Activated CD4-positive, CD25-positive, alpha-beta regulatory T cell (primary cell): ENCODE measurements at regions not wholly inside any gene's neighbourhood (a gene's known extent, or its start where the extent isn't known, plus 50 kb on each side); places are given as distances from the start of the nearest gene placed in this dataset.
"Not testable (repeated sequence)": the region's sequence is repeated elsewhere in the genome, so short reads cannot be mapped to it uniquely, and the experiment has no call there.

Experiments
- DNase-seq, 4 experiments: peaks; one replicate each; lab custom pipeline; 2025; lab: John Stamatoyannopoulos, UW

DNA sequence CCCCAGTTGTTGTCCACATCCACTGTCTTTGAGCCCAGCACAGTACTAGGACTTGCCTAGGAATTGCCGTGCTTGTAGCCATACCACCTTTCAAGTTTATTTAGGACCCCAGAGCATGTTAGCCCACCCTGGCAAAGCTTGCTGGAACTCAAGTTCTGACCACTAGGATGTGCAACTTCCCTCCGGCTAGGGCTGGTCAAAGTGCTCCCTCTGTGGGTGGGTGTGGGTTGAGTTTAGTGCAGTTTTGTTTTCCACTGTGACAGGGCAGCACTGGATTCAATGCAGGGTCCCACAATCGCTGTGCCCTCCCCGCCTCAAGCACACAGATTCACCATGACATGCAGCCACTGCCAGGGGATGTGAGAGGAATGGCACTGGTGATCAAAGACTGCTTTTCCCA is 96.0 kb downstream of the RASGEF1B start:
- DNase-seq: no peak

DNA sequence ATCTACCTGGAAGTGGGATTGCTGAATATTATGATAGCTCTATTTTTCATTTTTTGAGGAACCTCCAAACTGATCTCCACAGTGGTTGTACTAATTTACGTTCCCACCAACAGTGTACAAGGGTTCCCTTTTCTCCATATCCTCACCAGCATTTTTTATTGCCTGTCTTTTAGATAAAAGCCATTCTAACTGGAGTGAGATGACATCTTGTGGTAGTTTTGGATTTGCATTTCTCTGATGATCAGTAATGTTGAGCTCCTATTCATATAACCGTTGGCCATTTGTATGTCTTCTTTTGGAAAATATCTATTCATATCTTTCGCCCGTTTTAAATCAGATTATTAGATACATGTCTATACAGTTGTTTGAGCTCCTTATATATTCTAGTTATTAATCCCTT is 101.8 kb downstream of the RASGEF1B start:
- no peak for DNase-seq

DNA sequence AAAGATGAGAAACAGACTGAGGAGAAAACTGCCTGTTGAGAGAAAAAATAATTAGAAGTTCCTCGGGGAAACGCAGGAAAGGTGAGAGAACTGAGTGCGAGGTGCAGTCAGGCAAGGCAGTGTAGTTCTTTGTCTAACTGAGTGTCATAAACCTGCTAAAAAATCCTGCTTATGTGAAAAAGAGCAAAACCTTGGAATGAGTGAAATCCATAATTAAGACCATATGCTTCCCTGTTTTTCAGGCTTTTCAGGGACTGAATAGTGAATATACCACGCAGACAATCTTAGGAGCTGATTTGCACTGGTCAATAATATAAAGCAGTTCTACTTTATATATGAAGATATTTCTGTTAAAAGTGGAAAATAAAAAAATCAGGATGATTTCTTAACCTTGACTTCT is 104.9 kb downstream of the RASGEF1B start:
- DNase-seq: no peak

DNA sequence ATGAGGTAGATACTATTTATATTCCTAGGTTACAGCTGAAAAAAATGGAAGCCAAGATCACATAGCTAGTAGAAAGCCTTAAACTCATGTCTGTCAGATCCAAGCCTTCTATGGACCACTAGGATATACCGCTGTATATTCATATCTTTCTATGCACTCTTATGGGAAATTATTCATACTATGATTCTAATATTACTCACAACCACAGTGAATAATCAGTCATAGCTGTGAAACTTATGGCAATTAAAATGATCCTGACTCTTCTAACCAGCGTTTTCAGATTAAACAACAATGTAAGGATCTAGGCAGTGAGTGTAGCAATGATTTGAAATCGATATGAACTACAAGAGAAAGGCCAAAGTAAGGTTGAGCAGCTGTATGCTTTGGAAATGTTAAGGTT is 111.0 kb downstream of the RASGEF1B start:
- no peak for DNase-seq

DNA sequence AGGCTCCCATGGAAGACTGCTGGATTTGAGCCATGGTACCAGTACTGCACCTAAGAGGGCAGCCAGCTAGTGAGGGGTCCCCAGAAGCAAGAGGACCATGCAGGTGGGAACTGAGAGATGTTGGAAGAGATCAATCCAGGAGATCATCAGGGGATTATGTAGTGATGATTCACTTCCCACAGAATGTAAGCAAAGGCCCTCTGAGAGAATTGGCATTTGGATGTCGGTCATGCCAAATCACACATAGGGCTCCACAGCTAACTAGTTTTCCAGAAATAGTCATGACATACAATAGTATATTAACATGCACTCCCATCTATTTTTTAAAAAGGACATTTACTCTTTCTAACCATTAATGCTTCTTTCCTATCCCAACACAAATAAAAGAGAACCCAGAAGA is 112.5 kb downstream of the RASGEF1B start:
- no peak for DNase-seq

DNA sequence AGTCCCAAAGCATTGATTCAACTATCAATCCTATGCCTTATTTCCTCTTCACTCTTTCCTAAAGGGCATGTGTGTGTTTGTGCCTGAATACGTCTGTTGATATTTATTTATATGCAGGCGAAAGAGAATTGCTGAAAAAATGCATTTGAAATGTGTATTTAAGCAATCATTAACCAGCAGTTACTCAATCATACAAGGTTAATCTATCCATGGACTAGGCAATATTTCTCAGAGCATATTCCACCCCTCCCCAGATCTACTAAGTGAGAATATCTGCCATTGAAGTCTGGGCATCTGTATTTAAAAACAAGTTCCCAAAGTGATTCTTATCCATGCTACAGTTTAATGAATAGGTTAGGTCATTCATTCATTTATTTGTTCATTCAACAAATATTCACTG is 113.6 kb downstream of the RASGEF1B start:
- no peak for DNase-seq

DNA sequence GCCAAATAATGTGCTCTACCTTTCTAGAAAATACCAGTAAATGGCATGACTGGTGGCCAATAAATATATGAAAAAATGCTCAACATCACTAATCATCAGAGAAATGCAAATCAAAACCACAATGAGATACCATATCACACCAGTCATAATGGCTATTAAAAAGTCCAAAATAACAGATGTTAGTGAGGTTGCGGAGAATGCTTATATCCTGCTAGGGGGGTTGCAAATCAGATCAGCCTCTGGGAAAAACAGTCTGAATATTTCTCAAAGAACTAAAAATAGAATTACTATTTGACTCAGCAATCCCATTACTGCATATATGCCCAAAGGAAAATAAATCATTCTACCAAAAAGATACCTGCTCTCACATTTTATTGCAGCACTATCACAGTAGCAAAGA is 115.1 kb downstream of the RASGEF1B start:
- DNase-seq: no peak

DNA sequence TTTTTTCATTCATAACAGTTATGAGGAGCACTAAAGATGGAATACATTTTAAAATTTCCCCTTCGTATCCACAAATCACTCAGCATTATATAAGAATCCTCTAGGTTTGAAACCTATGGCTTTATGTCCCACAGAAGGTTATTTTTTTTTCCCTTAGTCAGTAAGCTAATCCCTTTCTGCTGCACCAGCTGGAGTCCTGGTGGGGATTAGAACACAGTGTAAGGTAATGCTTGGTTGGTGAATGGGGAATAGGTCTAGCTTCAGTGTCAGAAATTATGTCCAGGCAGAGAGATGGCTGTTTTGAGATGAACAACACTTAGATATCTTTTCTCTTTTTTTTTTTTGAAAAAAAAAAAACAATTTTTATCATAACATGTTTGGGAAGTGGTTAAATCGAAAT is 116.6 kb downstream of the RASGEF1B start:
- no peak for DNase-seq

DNA sequence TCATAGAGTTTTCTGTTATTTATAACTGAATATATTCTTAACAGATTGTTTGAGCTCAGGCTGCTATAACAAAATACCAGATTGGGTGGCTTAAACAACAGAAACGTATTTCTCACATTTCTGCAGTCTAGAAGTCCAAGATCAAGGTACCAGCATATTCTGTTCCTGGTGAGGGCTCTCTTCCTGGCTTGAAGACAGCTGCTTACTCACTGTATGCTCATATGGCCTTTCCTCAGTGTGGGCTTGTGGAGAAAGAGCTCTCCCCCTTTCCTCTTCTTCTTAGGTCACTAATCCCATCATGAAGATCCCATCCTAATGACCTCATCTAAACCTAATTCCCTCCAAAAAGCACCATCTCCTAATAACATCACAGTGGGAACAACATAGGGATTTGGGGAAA is 117.8 kb downstream of the RASGEF1B start:
- DNase-seq: no peak

DNA sequence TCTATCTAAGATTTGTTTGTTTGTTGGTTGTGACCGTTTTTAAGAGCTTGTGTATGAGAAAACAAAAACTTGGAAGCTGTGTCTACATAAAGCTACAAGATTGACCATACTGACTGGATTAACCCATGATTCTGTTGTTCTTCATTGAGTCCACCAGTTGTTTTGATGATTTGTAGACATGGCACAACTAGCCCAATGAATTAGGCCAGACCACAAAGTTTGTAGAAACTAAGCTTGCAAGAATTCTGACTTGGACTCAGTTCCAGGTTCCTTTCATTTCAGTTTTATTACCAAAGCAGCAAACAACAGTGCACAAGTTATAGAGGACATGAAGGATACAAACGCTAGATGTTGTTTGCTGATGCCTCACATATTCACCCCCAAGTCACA is 119.3 kb downstream of the RASGEF1B start:
- DNase-seq: no peak

DNA sequence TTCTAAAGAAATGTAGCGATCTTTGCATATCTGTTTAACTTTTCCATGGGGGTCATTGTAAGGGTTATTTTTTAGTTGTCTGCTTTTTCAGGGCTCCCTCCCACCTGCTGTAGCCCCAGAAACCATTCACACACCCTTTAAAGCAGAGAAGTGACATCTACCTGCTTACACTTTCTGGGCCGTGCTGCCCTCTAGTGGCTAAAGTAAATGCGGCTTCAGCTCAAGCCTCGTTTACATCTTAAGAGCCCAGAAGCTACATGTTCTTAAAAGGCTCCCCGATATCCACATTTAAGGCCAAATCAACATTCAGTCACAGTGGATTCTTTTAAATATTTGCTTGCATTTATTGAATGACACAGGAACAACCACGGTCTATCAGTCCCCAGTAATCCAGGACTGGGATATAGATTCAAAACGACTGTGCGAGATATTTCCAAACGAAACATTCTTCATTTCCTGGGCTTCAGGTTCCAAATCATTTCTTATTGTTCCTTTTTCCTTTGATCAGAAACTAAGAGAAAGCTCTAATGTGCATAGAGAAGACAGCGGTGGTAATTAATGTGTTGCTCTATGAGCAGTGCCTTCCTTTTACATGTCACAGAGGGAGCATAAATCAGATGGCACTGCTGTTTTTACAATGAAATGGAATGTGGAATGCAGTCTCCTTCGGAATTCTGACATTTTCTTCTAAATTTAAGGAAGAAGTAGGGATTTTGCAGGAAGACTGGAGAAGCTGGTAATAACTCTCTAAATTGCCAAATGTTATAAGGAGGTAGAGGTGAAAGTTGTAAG is 119.9 kb downstream of the RASGEF1B start:
- peak; percentile 13 to 47 (median 23) for DNase-seq

DNA sequence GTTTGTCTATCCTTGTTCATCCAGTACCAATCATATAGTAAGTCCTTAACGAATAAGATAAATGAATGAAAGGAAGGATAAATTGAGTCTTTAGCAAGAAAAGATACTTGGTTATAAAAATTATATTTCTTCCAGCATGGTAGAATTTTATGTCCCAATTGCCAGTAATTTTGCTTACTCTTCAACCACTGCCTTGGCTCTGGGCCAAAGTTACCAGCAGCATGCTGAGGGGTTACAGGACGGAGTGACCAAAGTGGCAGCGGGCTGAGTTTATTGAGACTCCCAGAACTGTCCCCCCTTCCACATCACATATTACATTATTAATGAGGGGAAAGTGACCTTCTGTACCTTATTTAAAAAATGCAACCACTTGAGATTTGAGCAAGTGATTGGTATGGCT is 121.7 kb downstream of the RASGEF1B start:
- no peak for DNase-seq

DNA sequence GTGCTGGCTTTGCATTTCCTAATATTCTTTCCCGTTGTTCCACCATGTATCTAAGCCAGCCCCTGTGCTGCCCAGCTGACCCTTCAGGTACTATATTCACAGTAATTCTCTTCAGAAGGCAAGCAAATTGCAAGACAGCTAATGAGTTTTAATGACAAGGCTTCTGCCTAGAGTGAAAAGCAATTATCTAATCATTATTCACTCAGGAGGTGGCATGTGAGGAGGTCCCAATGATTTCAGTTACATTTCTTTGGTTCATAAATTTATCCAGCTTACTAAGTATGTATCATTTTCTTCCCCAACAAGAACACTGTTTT is 123.0 kb downstream of the RASGEF1B start:
- DNase-seq: no peak

DNA sequence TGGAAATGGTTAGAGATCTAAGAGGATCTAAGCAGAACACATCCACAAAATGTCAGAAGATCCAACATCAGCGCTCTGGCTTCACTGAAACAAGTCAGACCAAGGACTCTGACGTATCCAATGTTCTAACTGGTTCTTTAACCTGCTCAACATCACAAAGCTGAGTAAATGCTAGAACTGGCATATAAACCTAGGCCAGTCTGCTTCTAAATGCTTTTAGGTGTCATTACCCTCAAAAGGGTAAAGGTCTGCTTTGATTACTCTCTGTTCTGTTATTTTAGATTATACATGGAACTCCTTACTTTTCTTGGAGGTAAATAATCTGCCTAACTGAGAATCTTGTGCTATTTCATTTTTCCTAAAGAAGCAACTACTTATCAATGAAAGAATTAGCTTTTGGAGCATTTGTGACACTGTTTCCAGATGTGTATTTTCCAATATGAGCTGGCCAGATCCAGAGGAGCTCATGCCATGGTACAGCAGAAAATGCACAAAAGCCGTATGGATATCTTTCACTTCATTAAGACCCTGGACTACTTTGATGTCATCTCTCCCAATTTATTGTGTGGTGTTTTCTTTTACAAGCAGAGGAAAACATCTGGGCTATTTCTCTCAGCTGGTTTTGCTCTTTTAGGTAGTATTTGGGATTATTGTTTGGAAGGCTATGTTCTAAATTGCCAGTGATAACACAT is 123.5 kb downstream of the RASGEF1B start:
- no peak for DNase-seq

DNA sequence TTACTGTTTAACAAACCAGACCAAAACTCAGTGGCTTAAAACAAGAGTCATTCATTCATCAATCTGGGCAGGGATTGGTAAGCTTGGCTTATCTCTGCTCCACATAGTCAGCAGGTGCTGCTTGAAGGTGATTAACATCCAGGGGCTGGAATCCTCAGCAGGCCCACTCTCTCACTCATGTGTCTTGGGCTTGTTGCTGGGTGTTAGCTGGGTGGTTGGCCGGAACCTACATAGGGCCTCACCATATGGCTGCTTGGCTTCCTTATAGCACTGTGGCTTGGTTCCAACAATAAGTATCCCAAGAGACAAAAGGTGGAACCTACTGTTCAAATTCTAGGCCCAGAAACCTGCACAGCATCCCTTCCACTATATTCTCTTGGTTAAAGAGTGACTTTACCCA is 125.0 kb downstream of the RASGEF1B start:
- no peak for DNase-seq

DNA sequence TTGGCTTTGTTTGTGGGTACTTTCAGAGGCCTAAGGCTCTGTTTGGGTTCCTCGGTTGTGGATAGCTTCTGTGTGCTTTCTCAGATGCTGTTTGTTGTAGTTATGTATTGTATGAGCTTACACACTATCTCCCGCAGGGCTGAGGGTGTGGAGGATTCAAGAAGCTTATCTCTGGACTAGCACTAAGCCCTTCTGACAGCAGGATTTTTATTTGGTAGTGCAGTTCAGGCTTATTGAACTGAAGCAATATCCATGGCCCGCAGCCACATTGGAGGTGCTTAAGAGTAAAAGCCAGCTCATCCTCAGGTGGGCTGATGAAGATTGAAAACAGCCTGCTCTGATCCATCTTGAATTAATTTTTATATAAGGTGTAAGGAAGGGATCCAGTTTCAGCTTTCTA is 128.2 kb downstream of the RASGEF1B start:
- no peak for DNase-seq

DNA sequence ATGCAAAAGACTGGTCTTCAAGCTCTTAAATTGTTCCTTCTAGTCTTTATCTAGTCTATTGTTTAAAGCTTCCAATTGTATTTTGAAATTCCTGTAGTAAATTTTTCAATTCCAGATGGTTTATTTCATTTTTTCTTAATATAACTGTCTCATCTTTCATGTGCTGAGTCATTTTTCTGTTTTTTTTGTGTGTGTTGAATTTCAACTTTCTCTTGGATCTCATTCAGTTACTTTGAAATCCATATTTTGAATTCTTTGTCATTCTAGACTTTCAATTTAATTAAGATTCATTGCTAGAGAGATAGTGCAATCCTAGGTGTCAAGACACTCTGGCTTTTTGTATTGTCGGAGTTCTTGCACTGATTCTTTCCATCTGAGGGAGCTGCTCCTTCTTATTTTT is 128.0 kb upstream of the PRKG2 start:
- DNase-seq: no peak

DNA sequence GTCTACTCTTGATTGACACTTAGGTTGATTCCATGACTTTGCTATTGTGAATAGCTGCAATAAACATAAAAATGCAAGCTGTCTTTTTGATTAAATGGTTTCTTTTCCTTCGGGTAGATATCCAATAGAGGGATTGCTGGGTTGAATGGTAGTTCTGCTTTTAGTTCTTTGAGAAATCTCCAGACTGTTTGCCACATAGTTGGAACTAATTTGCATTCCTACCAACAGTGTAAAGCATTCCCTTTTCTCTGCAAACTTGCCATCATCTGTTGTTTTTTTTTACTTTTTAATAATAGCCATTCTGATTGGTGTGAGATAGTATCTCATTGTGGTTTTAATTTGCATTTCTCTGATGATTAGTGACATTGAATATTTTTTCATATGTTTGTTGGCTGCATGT is 122.2 kb upstream of the PRKG2 start:
- DNase-seq: no peak

DNA sequence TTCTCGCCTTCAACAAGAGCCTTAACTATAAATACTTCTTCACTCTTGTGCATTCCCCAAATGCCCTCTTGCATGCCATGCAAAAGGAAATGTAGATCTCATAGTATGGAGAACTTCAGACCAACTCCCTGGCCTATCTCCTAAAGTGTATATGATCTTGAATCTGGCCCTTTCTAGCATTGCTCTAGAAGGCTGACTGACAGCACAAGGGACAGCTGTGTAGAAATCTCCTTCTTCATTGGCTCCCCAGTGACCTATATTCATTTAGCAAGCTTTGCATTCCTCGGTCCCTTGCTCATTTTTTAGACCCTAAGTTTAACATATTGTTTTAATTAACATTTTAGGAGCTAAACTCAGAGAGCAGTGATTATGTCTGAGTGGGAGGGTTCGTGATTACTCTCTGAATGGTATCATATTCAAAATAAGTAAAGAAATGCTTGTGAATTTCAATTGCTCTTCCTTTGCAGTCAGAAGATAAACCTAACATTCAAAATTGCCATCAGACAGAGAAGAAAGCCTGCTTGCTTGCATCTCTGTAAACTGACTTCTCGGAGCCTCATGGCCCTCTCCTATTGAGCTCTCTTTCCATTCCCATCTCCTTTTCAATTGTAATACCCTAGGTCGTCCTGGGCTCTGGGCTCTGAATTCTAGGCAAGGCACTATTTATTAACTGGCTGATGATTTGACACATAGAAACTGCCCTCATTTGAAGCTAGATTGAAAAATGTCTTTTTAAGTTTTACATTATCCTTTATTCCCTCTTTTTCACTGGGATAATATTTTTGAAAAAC is 120.3 kb upstream of the PRKG2 start:
- no peak for DNase-seq

DNA sequence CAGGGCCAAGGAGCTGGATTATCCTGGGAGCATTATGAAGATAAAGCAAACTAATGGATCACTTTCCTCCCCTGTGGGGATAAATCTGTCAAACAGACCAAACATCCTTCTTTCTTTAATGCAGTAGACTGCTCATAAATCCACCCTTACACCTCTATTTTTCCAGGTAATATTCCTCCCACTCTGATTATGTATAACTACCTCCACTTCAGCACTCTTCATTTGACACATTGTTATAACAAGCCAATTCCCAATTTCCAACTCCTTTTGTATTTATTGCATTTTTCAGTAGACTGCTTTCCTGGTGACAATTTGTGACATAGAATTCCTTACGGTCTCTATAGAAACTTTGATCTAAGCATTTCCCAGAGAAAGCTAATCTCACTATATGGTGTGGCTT is 115.0 kb upstream of the PRKG2 start:
- no peak for DNase-seq

DNA sequence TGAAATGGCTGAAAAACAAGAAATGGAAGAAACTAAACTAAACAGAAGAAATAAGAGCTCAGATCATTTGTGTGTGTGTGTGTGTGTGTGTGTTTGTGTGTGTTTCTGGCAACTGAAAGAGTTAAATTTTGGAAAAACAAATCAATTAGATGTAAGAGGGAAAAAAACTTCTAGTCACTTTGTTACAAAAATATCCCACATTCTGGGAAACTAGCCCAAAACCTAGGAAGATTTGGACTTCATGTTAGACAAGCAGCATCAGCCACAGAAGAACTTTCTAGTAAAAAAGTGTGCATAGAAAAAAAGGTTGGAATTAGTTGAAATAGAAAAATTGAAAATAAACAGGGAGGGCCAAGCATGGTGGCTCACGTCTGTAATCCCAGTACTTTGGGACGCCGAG is 111.6 kb upstream of the PRKG2 start:
- no peak for DNase-seq

DNA sequence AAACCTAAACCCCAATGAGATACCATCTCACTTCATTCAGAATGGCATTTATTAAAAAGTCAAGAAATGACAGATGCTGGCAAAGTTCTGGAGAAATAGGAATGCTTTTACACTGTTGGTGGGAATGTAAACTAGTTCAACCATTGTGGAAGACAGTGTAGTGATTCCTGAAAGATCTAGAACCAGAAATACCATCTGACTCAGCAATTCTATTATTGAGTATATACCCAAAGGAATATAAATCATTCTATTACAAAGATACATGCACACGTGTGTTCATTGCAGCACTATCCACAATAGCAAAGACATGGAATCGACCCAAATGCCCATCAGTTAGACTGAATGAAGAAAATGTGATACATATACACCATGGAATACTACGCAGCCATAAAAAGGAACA is 109.6 kb upstream of the PRKG2 start:
- DNase-seq: not testable (repeated sequence)

DNA sequence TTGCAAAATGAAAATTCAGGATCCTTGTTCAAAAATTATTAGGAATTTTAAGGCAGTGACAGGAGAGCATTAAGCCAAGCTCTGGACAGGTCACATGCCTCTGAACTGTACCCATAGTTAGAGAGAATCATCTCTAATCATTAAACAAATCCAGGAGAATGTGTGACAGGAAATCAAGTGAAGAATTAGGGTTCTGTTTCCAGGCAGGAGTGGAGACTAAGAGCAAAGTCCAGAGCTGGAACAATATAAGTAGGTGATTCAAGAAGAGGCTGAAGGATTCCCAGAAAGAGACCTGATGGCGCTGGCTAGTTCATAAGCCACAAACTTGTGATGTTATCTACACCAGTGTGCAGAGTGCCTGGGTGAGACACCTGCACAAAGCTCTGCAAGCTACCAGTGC is 104.6 kb upstream of the PRKG2 start:
- DNase-seq: no peak
